GM12865 (cell line): ENCODE measurements at regions not wholly inside any gene's neighbourhood (a gene's known extent, or its start where the extent isn't known, plus 50 kb on each side); places are given as distances from the start of the nearest gene placed in this dataset.

ENCODE experiments used
- DNase-seq: peaks from one replicate; pipeline ENCODE4 v3.0.0; 2010; ENCODE audit warnings: low read depth
- H3K4me3 ChIP-seq: 2 replicates; pipeline ENCODE4 v1.5.1; 2011; ENCODE audit warnings: mild to moderate bottlenecking, low read depth, low read length, control low read depth
- TF ChIP-seq, protein P1 (sequence below): IDR thresholded peaks from 2 replicates; pipeline ENCODE4 v1.5.1; 2011; ENCODE audit warnings: low read length, control low read depth, low read depth, inconsistent platforms; ENCODE audit not compliant: insufficient read depth; ENCODE audit errors: missing control alignments

DNA sequence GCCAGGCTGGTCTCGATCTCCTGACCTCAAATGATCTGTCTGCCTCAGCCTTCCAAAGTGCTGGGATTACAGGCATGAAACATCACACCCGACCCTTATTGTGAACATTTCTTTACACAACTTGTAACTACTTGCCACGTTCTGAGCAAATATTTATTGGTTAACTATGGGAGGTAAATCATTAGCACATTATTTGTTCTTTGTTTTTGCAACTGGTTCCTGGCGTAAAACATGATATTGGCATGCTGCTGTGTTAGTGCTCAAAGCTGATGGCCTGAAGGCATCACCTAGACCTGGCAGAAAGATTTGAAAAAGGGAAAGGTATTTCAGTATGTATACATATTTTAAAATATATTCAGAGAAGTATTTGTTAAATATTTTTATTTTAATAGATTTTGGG is 438.3 kb upstream of the PRKX start:
- no peak for DNase-seq
- no peak overlapping the region for H3K4me3 ChIP-seq
- TF ChIP-seq, protein P1, sequence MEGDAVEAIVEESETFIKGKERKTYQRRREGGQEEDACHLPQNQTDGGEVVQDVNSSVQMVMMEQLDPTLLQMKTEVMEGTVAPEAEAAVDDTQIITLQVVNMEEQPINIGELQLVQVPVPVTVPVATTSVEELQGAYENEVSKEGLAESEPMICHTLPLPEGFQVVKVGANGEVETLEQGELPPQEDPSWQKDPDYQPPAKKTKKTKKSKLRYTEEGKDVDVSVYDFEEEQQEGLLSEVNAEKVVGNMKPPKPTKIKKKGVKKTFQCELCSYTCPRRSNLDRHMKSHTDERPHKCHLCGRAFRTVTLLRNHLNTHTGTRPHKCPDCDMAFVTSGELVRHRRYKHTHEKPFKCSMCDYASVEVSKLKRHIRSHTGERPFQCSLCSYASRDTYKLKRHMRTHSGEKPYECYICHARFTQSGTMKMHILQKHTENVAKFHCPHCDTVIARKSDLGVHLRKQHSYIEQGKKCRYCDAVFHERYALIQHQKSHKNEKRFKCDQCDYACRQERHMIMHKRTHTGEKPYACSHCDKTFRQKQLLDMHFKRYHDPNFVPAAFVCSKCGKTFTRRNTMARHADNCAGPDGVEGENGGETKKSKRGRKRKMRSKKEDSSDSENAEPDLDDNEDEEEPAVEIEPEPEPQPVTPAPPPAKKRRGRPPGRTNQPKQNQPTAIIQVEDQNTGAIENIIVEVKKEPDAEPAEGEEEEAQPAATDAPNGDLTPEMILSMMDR = no peak

DNA sequence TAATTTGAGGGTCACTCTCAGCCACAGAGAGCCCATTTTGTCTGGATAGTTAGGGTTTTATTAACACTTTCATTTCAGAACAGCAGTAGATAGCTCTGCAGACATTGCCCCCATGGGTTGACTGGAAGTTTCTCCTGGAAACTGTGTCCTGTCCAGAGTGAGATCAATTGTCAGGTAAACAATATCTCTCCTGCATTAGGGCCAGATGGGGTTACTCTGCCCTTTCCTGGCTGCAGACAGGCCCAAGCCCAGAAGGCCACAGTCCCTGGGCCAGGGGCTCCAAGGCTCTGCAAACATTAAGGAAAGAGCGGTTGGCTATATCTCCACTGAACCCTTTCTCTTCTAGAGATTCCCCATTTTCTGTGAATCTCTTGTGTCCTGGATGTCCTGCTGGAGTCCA is 436.8 kb upstream of the PRKX start:
- TF ChIP-seq, protein P1 = no peak
- no peak for DNase-seq

GRCh38 chrX:4129626-4130025 is 416.2 kb upstream of the PRKX start:
- no peak overlapping the region for H3K4me3 ChIP-seq
- DNase-seq = no peak
- TF ChIP-seq, protein P1 = no peak

More for the DNA sequence above, 436.8 kb upstream of the PRKX start:
- H3K4me3 ChIP-seq = no peak overlapping the region

DNA sequence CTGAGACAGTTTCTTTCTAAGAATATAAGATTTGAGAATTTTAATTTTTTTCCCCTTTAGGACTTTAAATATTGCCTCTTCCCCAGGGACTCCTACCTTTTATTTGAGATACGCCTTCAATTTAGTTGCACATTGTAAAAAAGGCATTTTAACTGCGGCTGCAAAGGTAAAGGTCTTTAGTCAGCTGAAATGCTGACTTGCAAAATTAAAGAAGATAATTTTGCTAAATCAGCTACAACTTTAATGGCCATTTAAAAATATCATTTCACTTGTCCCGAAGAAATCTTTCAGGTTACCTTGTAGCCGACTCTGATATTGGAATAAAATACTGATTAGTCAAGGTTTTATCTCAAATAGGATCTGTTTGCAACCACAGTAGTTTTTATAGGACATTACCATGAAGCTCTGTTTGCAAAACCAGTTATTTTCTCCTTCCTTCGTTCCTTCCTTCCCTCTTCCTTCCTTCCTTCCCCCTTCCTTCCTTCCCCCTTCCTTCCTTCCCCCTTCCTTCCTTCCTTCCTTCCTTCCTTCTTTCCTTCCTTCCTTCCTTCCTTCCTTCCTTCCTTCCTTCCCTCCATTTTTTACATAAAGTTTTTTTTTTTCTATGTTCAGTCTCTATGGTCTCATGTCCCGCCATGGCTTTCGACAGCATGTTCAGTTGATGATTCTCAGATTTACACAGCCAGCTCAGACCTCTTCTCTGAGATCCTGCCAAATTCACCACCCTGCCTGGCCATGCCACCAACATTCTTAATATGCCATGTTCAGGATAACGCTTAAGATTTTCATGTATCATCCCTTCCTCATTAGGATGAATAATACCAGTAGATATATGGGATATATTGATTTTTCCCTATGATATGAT is 405.4 kb upstream of the PRKX start:
- no peak overlapping the region for H3K4me3 ChIP-seq
- TF ChIP-seq, protein P1 = no peak
- DNase-seq = no peak

GRCh38 chrX:4110964-4111363 is 397.5 kb upstream of the PRKX start:
- H3K4me3 ChIP-seq = no peak overlapping the region
- no peak for DNase-seq
- TF ChIP-seq, protein P1 = no peak

- no peak overlapping the region for H3K4me3 ChIP-seq
- DNase-seq = no peak
- TF ChIP-seq, protein P1 = no peak
Observed at GRCh38 chrX:4094926-4095325, 381.5 kb upstream of the PRKX start.
